ENCODE measurements at regions not wholly inside any gene's neighbourhood (a gene's known extent, or its start where the extent isn't known, plus 50 kb on each side); places are given as distances from the start of the nearest gene placed in this dataset.

DNA sequence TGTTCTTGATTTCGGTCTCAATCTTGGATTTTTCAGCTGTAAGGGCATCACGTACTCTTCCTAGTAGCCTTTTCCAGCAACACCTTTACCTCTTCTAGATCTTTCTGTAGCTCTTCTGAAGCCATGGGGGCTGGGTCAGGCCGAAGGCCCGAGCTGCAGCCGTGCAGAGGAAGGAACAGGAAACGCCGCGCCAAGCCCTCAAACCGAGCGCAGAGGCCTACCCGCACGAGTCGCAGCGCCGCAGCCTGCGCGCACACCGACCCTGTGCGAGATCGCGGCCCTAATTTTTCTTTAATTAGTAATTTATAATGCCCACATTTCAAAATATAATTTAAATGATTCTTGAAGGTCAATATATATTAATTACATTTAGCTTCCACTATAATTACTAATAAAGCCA, 483.8 kb downstream of the NUP35 start:
- TF ChIP-seq FOSL2 (IDR thresholded peaks at IDR 0.05; ENCODE audit: borderline replicate concordance, low read depth) = no peak
- no peak for TF ChIP-seq EP300 (IDR thresholded peaks at IDR 0.05; ENCODE audit: borderline replicate concordance in 1 of 2, low read depth in 1 of 2, low read length in 1 of 2)
- TF ChIP-seq POLR2AphosphoS5 (IDR thresholded peaks at IDR 0.05; ENCODE audit: low read depth, low read length) = no peak
- TF ChIP-seq, protein P1, sequence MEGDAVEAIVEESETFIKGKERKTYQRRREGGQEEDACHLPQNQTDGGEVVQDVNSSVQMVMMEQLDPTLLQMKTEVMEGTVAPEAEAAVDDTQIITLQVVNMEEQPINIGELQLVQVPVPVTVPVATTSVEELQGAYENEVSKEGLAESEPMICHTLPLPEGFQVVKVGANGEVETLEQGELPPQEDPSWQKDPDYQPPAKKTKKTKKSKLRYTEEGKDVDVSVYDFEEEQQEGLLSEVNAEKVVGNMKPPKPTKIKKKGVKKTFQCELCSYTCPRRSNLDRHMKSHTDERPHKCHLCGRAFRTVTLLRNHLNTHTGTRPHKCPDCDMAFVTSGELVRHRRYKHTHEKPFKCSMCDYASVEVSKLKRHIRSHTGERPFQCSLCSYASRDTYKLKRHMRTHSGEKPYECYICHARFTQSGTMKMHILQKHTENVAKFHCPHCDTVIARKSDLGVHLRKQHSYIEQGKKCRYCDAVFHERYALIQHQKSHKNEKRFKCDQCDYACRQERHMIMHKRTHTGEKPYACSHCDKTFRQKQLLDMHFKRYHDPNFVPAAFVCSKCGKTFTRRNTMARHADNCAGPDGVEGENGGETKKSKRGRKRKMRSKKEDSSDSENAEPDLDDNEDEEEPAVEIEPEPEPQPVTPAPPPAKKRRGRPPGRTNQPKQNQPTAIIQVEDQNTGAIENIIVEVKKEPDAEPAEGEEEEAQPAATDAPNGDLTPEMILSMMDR (IDR thresholded peaks at IDR 0.05) = no peak
- TF ChIP-seq TCF12 (IDR thresholded peaks at IDR 0.05) = no peak
- TF ChIP-seq RFX5 (IDR thresholded peaks at IDR 0.05; ENCODE audit: low read length) = no peak

Data from SK-N-SH (cell line).